GM12878 (cell line): ENCODE measurements at regions not wholly inside any gene's neighbourhood (a gene's known extent, or its start where the extent isn't known, plus 50 kb on each side); places are given as distances from the start of the nearest gene placed in this dataset.

ENCODE experiments used
- ATAC-seq: fragments of 200-7000 bp; cut with Tn5 transposase; 3 replicates; pipeline ENCODE4 v1.9.1; 2020; ENCODE audit warnings: mild to moderate bottlenecking, moderate library complexity
- BruUV-seq: library from RNA; stranded (reverse); fragments of 400-500 nt; replicated peaks from 2 replicates; lab custom pipeline; 2021; lab: Mats Ljungman, UMichigan
- CTCF ChIA-PET: fragments of 300-600 bp; sonication (Branson Sonifier 250); formaldehyde crosslinking; extraction: SDS; loops from one replicate; lab custom pipeline; 2021; ENCODE audit warnings: inconsistent platforms; lab: Yijun Ruan, JAX
- POLR2A ChIA-PET: fragments of 350-600 bp; formaldehyde crosslinking; extraction: SDS; loops from one replicate; lab custom pipeline; 2021; ENCODE audit warnings: inconsistent platforms; lab: Charles Lee
- RAD21 ChIA-PET: fragments of 300-600 bp; sonication (Branson Sonifier 250); formaldehyde crosslinking; loops from one replicate; lab custom pipeline; 2023; ENCODE audit warnings: antibody characterized with exemption; ENCODE audit not compliant: unreplicated experiment; lab: Charles Lee
- SMC1A ChIA-PET: fragments of 300-600 bp; sonication (Branson Sonifier 250); formaldehyde crosslinking; loops from one replicate; lab custom pipeline; 2023; ENCODE audit not compliant: unreplicated experiment, uncharacterized antibody; lab: Charles Lee
- DNase-seq: peaks from one replicate; pipeline ENCODE4 v3.0.0-alpha.2; 2011; ENCODE audit warnings: low read depth, low spot score
- FAIRE-seq: peaks from 3 replicates; lab custom pipeline; 2011; peaks lifted over from hg19 to GRCh38; lab: Jason Lieb, UNC
- H2AFZ ChIP-seq: 2 replicates; pipeline ENCODE4 v1.6.0; 2011; ENCODE audit warnings: low read depth, low read length, control low read depth; ENCODE audit not compliant: control insufficient read depth
- H3K27ac ChIP-seq: 2 replicates; pipeline ENCODE4 v1.5.1; 2011; ENCODE audit warnings: control low read depth; ENCODE audit not compliant: control insufficient read depth, insufficient read depth
- H3K27me3 ChIP-seq, 2 experiments: replicated peaks in 1 of 2; 2 replicates each; pipeline versions ENCODE4 v1.6.0 to v1.6.1; 2011; ENCODE audit warnings: low read length in 1 of 2; ENCODE audit not compliant: control insufficient read depth in 2 of 2, insufficient read depth in 2 of 2
- H3K36me3 ChIP-seq, 2 experiments: 2 replicates each; pipeline ENCODE4 v1.5.1; 2011; ENCODE audit warnings: low read length in 1 of 2; ENCODE audit not compliant: control insufficient read depth in 2 of 2, insufficient read depth in 2 of 2
- H3K4me1 ChIP-seq: 2 replicates; pipeline ENCODE4 v1.6.1; 2011; ENCODE audit warnings: mild to moderate bottlenecking, low read length, moderate library complexity, mixed read lengths; ENCODE audit not compliant: control insufficient read depth, insufficient read depth
- H3K4me2 ChIP-seq: 2 replicates; pipeline ENCODE4 v1.6.0; 2011; ENCODE audit warnings: control low read depth; ENCODE audit not compliant: control insufficient read depth, insufficient read depth
- H3K4me3 ChIP-seq: fragments of 200-600 bp; sonication (generic); 2 replicates; pipeline ENCODE4 v1.5.1; 2016
- H3K79me2 ChIP-seq: 2 replicates; pipeline ENCODE4 v1.6.0; 2011; ENCODE audit warnings: low read length; ENCODE audit not compliant: control insufficient read depth, insufficient read depth
- H3K9ac ChIP-seq: 2 replicates; pipeline ENCODE4 v1.8.0; 2011; ENCODE audit warnings: low read length, control low read depth, mixed read lengths; ENCODE audit not compliant: control insufficient read depth, insufficient read depth
- H3K9me3 ChIP-seq: replicated peaks from 3 replicates; pipeline ENCODE4 v1.5.1; 2011; ENCODE audit warnings: mild to moderate bottlenecking, low read length; ENCODE audit not compliant: control insufficient read depth, insufficient read depth
- H4K20me1 ChIP-seq: 2 replicates; pipeline ENCODE4 v1.6.0; 2011; ENCODE audit not compliant: control insufficient read depth, insufficient read depth
- ATF7 ChIP-seq: fragments of 450-650 bp; IDR thresholded peaks from 2 replicates; pipeline ENCODE4 v1.6.1; 2016; ENCODE audit warnings: low read depth, mild to moderate bottlenecking
- BHLHE40 ChIP-seq, 2 experiments: fragments of 450-650 bp in 1 of 2; IDR thresholded peaks; 2 replicates each; pipeline ENCODE4 v1.6.1; 2011 to 2017; ENCODE audit warnings: low read depth in 2 of 2, borderline replicate concordance in 1 of 2, improper control_type of control experiment in 1 of 2, low read length in 1 of 2, mild to moderate bottlenecking in 1 of 2
- CBX3 ChIP-seq: fragments of 200-600 bp; sonication (generic); IDR thresholded peaks from 2 replicates; pipeline ENCODE4 v1.6.1; 2016; ENCODE audit warnings: low read depth, borderline replicate concordance
- CHD4 ChIP-seq: fragments of 200-600 bp; sonication (generic); IDR thresholded peaks from 2 replicates; pipeline ENCODE4 v1.6.1; 2016; ENCODE audit warnings: mild to moderate bottlenecking
- DPF2 ChIP-seq: fragments of 450-650 bp; IDR thresholded peaks from 2 replicates; pipeline ENCODE4 v1.6.1; 2017; ENCODE audit warnings: mild to moderate bottlenecking
- LARP7 ChIP-seq: fragments of 450-650 bp; IDR thresholded peaks from 2 replicates; pipeline ENCODE4 v1.6.1; 2017; ENCODE audit warnings: mild to moderate bottlenecking
- RB1 ChIP-seq: fragments of 450-650 bp; formaldehyde crosslinking; IDR thresholded peaks from 2 replicates; pipeline ENCODE4 v1.6.1; 2017; ENCODE audit warnings: mild to moderate bottlenecking, borderline replicate concordance
- SMAD1 ChIP-seq: fragments of 450-650 bp; IDR thresholded peaks from 2 replicates; pipeline ENCODE4 v1.6.1; 2018; ENCODE audit warnings: mild to moderate bottlenecking, low read depth; ENCODE audit not compliant: partially characterized antibody
- SPI1 ChIP-seq: IDR thresholded peaks from 2 replicates; pipeline ENCODE4 v1.6.1; 2011; ENCODE audit warnings: low read depth, mild to moderate bottlenecking, low read length, moderate library complexity, borderline replicate concordance; ENCODE audit not compliant: insufficient read depth
- SRF ChIP-seq, 2 experiments: IDR thresholded peaks; 2 replicates each; pipeline ENCODE4 v1.6.1; 2011; ENCODE audit warnings: low read depth in 2 of 2, low read length in 2 of 2, mild to moderate bottlenecking in 1 of 2, moderate library complexity in 1 of 2
- ZNF24 ChIP-seq: fragments of 450-650 bp; IDR thresholded peaks from 2 replicates; pipeline ENCODE4 v1.6.1; 2017; ENCODE audit warnings: antibody characterized with exemption, mild to moderate bottlenecking
- WGBS: methylation state at CpG from one replicate; pipeline ENCODE4 v1.1.6; 2016; ENCODE audit warnings: low lambda C conversion rate; ENCODE audit not compliant: insufficient replicate concordance, insufficient coverage; ENCODE audit errors: missing lambda C conversion rate; 5-methylcytosine and 5-hydroxymethylcytosine counted together
- in situ Hi-C: fragments of 300-500 bp; cut with MboI; formaldehyde crosslinking; loops from 9 replicates; pipeline ENCODE4 v1.14.3; 2018; ENCODE audit warnings: mixed read lengths
- intact Hi-C: fragments of 100-400 bp; cut with micrococcal nuclease; formaldehyde crosslinking; loops from one replicate; pipeline ENCODE4 v1.14.2; 2022; ENCODE audit not compliant: unreplicated experiment
- TF ChIP-seq, protein P1 (sequence below): IDR thresholded peaks from 2 replicates; pipeline ENCODE4 v1.6.1; 2012; ENCODE audit warnings: low read length, inconsistent platforms
- TF ChIP-seq, protein P2 (sequence below): IDR thresholded peaks from 2 replicates; pipeline ENCODE4 v1.6.1; 2012; ENCODE audit warnings: low read depth, low read length, improper control_type of control experiment
- TF ChIP-seq, protein P3 (sequence below): fragments of 450-650 bp; formaldehyde crosslinking; IDR thresholded peaks from 2 replicates; pipeline ENCODE4 v1.5.0; 2022; ENCODE audit warnings: mild to moderate bottlenecking, missing genetic modification characterization
- TF ChIP-seq, protein P4 (sequence below): IDR thresholded peaks from 2 replicates; pipeline ENCODE4 v1.6.1; 2011; ENCODE audit warnings: borderline replicate concordance, low read depth, mild to moderate bottlenecking, moderate library complexity, low read length; ENCODE audit not compliant: insufficient read depth, poor library complexity, severe bottlenecking

DNA sequence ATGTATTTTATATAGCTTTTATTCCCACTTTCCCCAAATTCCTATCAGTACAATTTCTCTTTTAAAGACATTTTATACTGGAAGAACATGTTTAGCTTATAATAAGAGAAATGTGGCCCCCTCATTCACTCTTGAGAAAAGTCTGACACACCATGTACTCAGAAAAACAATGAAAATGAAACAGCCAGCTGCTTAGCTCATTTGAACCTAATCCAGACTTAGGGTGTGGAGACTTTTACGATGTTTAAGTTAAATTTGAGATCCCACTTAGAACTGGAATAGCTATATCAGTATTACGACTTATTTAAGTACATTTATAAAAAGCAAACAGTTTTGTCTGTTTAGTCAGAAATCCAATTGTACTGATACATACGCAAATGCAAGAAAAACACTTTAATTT, 252.3 kb upstream of the ARRDC4 start (continued):
- no peak for TF ChIP-seq SMAD1

DNA sequence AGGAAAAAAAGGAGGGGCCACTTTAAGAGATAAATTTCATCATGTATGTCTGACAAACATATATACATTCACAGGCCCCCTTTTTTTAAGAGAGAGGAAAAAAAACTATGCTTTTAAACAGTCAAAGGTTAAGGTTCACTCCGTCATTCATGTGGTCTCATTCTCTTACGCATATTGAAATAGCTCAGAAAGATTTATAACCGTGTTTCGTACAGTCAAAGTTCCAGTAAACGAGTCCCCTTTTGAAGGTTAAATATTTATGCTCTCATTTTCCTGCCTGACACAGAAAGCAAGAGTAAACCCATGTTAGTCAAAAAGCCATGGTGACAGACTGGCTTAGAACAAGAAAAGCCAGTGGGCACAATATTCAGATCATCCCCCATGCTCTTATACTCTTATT, 248.0 kb upstream of the ARRDC4 start:
- H3K4me3 ChIP-seq, result no peak overlapping the region
- ChIA-PET CTCF (no interaction called here), SMC1A (no interaction called here), RAD21 (no interaction called here), POLR2A (no interaction called here)
- H3K79me2 ChIP-seq, result no peaks in the 10 kb centered on the region
- TF ChIP-seq ZNF24, result no peak
- TF ChIP-seq, protein P1, sequence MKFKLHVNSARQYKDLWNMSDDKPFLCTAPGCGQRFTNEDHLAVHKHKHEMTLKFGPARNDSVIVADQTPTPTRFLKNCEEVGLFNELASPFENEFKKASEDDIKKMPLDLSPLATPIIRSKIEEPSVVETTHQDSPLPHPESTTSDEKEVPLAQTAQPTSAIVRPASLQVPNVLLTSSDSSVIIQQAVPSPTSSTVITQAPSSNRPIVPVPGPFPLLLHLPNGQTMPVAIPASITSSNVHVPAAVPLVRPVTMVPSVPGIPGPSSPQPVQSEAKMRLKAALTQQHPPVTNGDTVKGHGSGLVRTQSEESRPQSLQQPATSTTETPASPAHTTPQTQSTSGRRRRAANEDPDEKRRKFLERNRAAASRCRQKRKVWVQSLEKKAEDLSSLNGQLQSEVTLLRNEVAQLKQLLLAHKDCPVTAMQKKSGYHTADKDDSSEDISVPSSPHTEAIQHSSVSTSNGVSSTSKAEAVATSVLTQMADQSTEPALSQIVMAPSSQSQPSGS, result no peak
- no peak for TF ChIP-seq SRF (IDR thresholded peaks at IDR 0.05; ENCODE audit: low read depth in 2 of 2, low read length in 2 of 2)
- no peak for TF ChIP-seq LARP7
- no peak for TF ChIP-seq RB1
- no peak for TF ChIP-seq CHD4
- TF ChIP-seq SPI1, result no peak
- no peak for TF ChIP-seq ATF7
- TF ChIP-seq, protein P2, sequence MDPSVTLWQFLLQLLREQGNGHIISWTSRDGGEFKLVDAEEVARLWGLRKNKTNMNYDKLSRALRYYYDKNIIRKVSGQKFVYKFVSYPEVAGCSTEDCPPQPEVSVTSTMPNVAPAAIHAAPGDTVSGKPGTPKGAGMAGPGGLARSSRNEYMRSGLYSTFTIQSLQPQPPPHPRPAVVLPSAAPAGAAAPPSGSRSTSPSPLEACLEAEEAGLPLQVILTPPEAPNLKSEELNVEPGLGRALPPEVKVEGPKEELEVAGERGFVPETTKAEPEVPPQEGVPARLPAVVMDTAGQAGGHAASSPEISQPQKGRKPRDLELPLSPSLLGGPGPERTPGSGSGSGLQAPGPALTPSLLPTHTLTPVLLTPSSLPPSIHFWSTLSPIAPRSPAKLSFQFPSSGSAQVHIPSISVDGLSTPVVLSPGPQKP, result no peak
- TF ChIP-seq CBX3, result no peak
- no peak for TF ChIP-seq BHLHE40 (IDR thresholded peaks at IDR 0.05; ENCODE audit: borderline replicate concordance in 1 of 2, low read depth in 2 of 2, low read length in 1 of 2)
- TF ChIP-seq, protein P3, sequence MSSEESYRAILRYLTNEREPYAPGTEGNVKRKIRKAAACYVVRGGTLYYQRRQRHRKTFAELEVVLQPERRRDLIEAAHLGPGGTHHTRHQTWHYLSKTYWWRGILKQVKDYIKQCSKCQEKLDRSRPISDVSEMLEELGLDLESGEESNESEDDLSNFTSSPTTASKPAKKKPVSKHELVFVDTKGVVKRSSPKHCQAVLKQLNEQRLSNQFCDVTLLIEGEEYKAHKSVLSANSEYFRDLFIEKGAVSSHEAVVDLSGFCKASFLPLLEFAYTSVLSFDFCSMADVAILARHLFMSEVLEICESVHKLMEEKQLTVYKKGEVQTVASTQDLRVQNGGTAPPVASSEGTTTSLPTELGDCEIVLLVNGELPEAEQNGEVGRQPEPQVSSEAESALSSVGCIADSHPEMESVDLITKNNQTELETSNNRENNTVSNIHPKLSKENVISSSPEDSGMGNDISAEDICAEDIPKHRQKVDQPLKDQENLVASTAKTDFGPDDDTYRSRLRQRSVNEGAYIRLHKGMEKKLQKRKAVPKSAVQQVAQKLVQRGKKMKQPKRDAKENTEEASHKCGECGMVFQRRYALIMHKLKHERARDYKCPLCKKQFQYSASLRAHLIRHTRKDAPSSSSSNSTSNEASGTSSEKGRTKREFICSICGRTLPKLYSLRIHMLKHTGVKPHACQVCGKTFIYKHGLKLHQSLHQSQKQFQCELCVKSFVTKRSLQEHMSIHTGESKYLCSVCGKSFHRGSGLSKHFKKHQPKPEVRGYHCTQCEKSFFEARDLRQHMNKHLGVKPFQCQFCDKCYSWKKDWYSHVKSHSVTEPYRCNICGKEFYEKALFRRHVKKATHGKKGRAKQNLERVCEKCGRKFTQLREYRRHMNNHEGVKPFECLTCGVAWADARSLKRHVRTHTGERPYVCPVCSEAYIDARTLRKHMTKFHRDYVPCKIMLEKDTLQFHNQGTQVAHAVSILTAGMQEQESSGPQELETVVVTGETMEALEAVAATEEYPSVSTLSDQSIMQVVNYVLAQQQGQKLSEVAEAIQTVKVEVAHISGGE (CRISPR knock-in tag), result no peak
- TF ChIP-seq, protein P4, sequence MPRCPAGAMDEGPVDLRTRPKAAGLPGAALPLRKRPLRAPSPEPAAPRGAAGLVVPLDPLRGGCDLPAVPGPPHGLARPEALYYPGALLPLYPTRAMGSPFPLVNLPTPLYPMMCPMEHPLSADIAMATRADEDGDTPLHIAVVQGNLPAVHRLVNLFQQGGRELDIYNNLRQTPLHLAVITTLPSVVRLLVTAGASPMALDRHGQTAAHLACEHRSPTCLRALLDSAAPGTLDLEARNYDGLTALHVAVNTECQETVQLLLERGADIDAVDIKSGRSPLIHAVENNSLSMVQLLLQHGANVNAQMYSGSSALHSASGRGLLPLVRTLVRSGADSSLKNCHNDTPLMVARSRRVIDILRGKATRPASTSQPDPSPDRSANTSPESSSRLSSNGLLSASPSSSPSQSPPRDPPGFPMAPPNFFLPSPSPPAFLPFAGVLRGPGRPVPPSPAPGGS, result no peak
- TF ChIP-seq SMAD1, result no peak
- no peak for TF ChIP-seq DPF2
- H3K9me3 ChIP-seq, result no peaks in the 10 kb centered on the region; the same call in 2 of the 3 replicates
- in situ Hi-C loops, result no loop called here
- H3K27ac ChIP-seq, result no peak overlapping the region
- no peaks in the 10 kb centered on the region for H4K20me1 ChIP-seq
- DNase-seq (no peak), FAIRE-seq (no peak), ATAC-seq (no peak)
- no peak overlapping the region for H3K9ac ChIP-seq
- intact Hi-C loops, result no loop called here
- no peak overlapping the region for H3K4me2 ChIP-seq
- no peaks in the 10 kb centered on the region for H3K36me3 ChIP-seq
- H3K4me1 ChIP-seq, result no peaks in the 10 kb centered on the region
- 3% methylated on average over 5 of the region's 5 CpGs for WGBS
- H3K27me3 ChIP-seq, result no peaks in the 10 kb centered on the region
- H2AFZ ChIP-seq, result no peak overlapping the region
- no TSS peak for BruUV-seq
